Parathyroid adenoma (tissue), 2 donors: ENCODE measurements at regions not wholly inside any gene's neighbourhood (a gene's known extent, or its start where the extent isn't known, plus 50 kb on each side); places are given as distances from the start of the nearest gene placed in this dataset.

Source experiments
- H2AFZ ChIP-seq: fragments of 300-600 bp; sonication (generic); one replicate; pipeline ENCODE4 v1.7.0; 2017; ENCODE audit warnings: antibody characterized with exemption, mild to moderate bottlenecking
- H3K27ac ChIP-seq: fragments of 300-600 bp; sonication (generic); one replicate; pipeline ENCODE4 v1.7.0; 2017
- H3K27me3 ChIP-seq: fragments of 300-600 bp; sonication (generic); one replicate; pipeline ENCODE4 v1.7.0; 2017; ENCODE audit warnings: low read length; ENCODE audit not compliant: control insufficient read depth, insufficient read depth
- H3K36me3 ChIP-seq: fragments of 300-600 bp; sonication (generic); one replicate; pipeline ENCODE4 v1.7.0; 2017; ENCODE audit warnings: low read length; ENCODE audit not compliant: control insufficient read depth, insufficient read depth
- H3K4me1 ChIP-seq: fragments of 300-600 bp; sonication (generic); one replicate; pipeline ENCODE4 v1.7.0; 2017; ENCODE audit warnings: control low read depth
- H3K4me2 ChIP-seq: fragments of 300-600 bp; sonication (generic); one replicate; pipeline ENCODE4 v1.7.0; 2017; ENCODE audit warnings: low read length
- H3K4me3 ChIP-seq: fragments of 300-600 bp; sonication (generic); one replicate; pipeline ENCODE4 v1.7.0; 2017; ENCODE audit warnings: low read depth, low read length
- H3K79me2 ChIP-seq: fragments of 300-600 bp; sonication (generic); one replicate; pipeline ENCODE4 v1.7.0; 2017; ENCODE audit warnings: control low read depth
- H3K9ac ChIP-seq: fragments of 300-600 bp; sonication (generic); one replicate; pipeline ENCODE4 v1.7.0; 2017; ENCODE audit warnings: mild to moderate bottlenecking
- H3K9me3 ChIP-seq: fragments of 300-600 bp; sonication (generic); one replicate; pipeline ENCODE4 v1.7.0; 2017; ENCODE audit warnings: low read length; ENCODE audit not compliant: control insufficient read depth
- TF ChIP-seq, protein P1 (sequence below): fragments of 300-600 bp; sonication (generic); IDR thresholded peaks from one replicate; pipeline ENCODE4 v1.7.0; 2017; ENCODE audit warnings: antibody characterized with exemption, mild to moderate bottlenecking
- donor health status: primary hyperparathyroidism.

DNA sequence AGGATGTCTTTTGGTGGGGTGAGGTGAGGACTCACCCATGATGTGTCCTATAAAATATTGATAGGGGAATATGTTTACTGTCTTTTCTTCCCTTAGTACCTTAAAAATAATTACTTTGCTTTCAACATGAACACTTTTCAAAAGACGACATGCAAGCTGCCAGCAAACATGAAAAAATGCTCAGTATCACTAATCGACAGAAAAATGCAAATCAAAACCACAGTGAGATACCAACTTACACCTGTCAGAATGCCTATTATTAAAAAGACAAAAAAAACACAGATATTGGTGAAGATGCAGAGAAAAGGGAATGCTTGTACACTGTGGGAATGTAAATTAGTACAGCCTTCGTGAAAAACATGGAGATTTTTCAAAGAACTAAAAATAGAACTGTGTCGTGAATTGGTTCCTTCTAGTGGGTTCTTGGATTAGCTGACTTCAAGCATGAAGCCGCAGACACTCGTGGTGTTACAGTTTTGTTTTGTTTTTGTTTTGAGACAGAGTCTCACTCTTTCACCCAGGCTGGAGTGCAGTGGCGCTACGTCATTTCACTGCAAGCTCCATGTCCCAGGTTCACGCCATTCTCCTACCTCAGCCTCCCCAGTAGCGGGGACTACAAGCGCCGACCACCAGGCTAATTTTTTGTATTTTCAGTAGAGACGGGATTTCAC, 160.9 kb downstream of the FGF9 start:
- Histone ChIP-seq H3K27ac (no peak overlapping the region), H3K79me2 (no peaks in the 10 kb centered on the region), H3K9ac (no peak overlapping the region), H2AFZ (no peak overlapping the region), H3K4me1 (no peaks in the 10 kb centered on the region), H3K27me3 (no peaks in the 10 kb centered on the region), H3K9me3 (no peaks in the 10 kb centered on the region), H3K4me3 (no peak overlapping the region), H3K4me2 (no peak overlapping the region), H3K36me3 (no peaks in the 10 kb centered on the region)
- TF ChIP-seq, protein P1, sequence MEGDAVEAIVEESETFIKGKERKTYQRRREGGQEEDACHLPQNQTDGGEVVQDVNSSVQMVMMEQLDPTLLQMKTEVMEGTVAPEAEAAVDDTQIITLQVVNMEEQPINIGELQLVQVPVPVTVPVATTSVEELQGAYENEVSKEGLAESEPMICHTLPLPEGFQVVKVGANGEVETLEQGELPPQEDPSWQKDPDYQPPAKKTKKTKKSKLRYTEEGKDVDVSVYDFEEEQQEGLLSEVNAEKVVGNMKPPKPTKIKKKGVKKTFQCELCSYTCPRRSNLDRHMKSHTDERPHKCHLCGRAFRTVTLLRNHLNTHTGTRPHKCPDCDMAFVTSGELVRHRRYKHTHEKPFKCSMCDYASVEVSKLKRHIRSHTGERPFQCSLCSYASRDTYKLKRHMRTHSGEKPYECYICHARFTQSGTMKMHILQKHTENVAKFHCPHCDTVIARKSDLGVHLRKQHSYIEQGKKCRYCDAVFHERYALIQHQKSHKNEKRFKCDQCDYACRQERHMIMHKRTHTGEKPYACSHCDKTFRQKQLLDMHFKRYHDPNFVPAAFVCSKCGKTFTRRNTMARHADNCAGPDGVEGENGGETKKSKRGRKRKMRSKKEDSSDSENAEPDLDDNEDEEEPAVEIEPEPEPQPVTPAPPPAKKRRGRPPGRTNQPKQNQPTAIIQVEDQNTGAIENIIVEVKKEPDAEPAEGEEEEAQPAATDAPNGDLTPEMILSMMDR, result no peak

DNA sequence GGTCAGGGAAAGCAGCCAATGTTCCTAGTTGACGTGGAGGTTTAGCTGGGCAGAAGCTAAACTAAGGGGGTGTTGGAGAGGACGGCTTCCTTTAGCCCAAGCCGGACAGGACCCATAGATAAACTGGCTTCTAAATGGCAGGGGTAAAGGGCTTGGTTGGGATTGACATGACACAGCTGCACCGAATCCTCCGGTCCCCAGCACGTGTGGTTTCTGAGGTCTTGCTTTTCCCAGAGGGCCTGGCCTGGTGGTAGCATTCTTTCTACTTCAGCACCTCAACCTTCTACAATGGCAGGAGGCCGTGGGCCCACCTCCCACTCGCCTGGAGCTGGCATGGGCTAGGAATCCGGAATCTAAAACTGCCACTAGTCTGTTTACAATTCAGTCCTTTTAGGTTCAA, 163.0 kb downstream of the FGF9 start:
- Histone ChIP-seq H3K9me3 (no peaks in the 10 kb centered on the region), H3K79me2 (no peaks in the 10 kb centered on the region), H3K4me3 (no peak overlapping the region), H2AFZ (no peak overlapping the region), H3K27ac (no peak overlapping the region), H3K9ac (no peak overlapping the region), H3K4me2 (no peak overlapping the region), H3K4me1 (no peaks in the 10 kb centered on the region), H3K27me3 (no peaks in the 10 kb centered on the region), H3K36me3 (no peaks in the 10 kb centered on the region)
- TF ChIP-seq, protein P1, result no peak

DNA sequence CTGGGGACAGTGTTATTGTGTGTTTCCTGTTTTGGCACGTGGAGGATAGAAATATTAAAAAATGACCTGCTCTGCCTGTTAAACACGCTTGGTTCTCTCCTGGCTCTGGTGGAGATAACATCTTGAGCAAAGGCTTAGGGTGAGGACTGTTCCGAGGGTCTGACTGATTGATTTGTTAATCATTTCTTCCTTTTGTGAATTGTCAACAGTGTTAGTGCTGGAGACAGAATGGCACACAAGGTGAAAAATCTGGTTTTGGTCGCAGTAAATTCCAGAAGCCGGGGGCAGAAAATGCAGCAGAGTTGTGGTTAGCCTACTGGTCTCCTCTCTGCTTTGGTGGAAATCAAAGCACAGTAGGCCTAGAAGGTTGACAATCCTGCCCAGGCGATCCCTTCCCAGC, 163.6 kb downstream of the FGF9 start:
- Histone ChIP-seq H3K4me2 (no peak overlapping the region), H3K9ac (no peak overlapping the region), H3K4me1 (no peaks in the 10 kb centered on the region), H3K27ac (no peak overlapping the region), H3K9me3 (no peaks in the 10 kb centered on the region), H3K36me3 (no peaks in the 10 kb centered on the region), H2AFZ (no peak overlapping the region), H3K27me3 (no peaks in the 10 kb centered on the region), H3K4me3 (no peak overlapping the region), H3K79me2 (no peaks in the 10 kb centered on the region)
- TF ChIP-seq, protein P1, result no peak

DNA sequence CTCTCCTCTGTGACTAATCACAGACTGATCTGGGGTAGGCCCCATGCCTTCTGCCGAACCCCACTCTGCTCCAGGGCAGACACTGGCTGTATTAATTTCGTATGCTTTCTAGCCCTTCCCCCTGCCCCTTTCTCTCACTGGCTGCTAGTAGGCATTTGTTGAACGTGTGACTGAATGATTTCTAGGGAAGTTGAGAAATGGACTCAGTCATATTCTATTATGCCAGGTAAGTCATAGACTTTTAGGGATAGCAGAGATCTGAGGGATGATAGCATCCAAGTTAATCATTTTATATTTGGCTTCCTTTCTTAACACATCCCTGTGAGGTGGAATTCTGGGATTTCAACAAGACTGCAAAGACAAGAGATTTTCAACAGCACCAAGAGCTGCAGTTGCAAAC, 166.4 kb downstream of the FGF9 start:
- Histone ChIP-seq H3K27ac (no peak overlapping the region), H3K4me2 (no peak overlapping the region), H3K9ac (no peak overlapping the region), H3K4me3 (no peak overlapping the region), H3K79me2 (no peaks in the 10 kb centered on the region), H3K27me3 (no peaks in the 10 kb centered on the region), H3K4me1 (no peaks in the 10 kb centered on the region), H3K36me3 (no peaks in the 10 kb centered on the region), H2AFZ (no peak overlapping the region), H3K9me3 (no peaks in the 10 kb centered on the region)
- TF ChIP-seq, protein P1, result no peak
